Activated naive CD8-positive, alpha-beta T cell treated with anti-CD3 and anti-CD28 coated beads, Interleukin-2, amount 10 ng/mL, durations not matched to agents 7 days and 5 days (primary cell): ENCODE measurements at regions not wholly inside any gene's neighbourhood (a gene's known extent, or its start where the extent isn't known, plus 50 kb on each side); places are given as distances from the start of the nearest gene placed in this dataset.

Experiments
- ATAC-seq: fragments of 150-1000 bp; cut with Tn5 transposase; one replicate; pipeline ENCODE4 v1.10.0; 2021; ENCODE audit warnings: low read depth, moderate library complexity
- POLR2A ChIA-PET: fragments of 350-600 bp; sonication (Branson Sonifier 250); formaldehyde crosslinking; loops from one replicate; lab custom pipeline; 2021; ENCODE audit warnings: antibody characterized with exemption; lab: Charles Lee
- DNase-seq: peaks from one replicate; pipeline ENCODE4 v3.0.0; 2021
- H3K27ac Mint-ChIP-seq: one replicate; pipeline ENCODE4 v1.8.0; 2022; ENCODE audit warnings: mild to moderate bottlenecking, mixed read lengths
- H3K27me3 Mint-ChIP-seq: one replicate; pipeline ENCODE4 v1.8.0; 2022; ENCODE audit warnings: mild to moderate bottlenecking, moderate library complexity, mixed read lengths
- H3K36me3 Mint-ChIP-seq: one replicate; pipeline ENCODE4 v1.8.0; 2021; ENCODE audit warnings: mild to moderate bottlenecking, mixed read lengths
- H3K4me1 Mint-ChIP-seq: one replicate; pipeline ENCODE4 v1.8.0; 2021; ENCODE audit warnings: mixed read lengths
- H3K4me3 Mint-ChIP-seq: one replicate; pipeline ENCODE4 v1.8.0; 2022; ENCODE audit warnings: mild to moderate bottlenecking, moderate library complexity, mixed read lengths
- H3K9me3 Mint-ChIP-seq: one replicate; pipeline ENCODE4 v1.8.0; 2021; ENCODE audit warnings: mixed read lengths

DNA sequence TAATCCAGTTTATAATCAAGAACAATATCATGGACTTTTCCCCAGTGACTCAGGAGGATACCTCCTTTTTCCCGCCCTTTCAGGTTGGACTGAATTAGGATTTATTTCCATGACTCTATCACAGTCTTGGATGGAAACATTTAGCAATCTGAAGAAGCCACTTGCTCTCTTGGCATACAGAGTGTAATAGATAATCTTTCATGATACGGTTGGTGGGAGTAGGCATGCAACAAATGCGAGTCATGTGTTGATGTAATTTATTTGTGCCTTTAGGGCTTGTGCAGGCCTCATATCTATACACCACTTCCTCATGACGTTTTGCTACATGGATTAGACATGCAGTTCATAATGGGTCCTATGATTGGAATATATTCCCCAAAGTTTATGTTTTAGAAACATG is 54.2 kb upstream of the MCTP2 start:
- H3K27ac Mint-ChIP-seq: no peak overlapping the region
- no peaks in the 10 kb centered on the region for H3K27me3 Mint-ChIP-seq
- ATAC-seq (no peak), DNase-seq (no peak)
- peaks cover 8% of the 10 kb centered on the region for H3K9me3 Mint-ChIP-seq
- POLR2A ChIA-PET: no interaction called here
- peaks cover 18% of the 10 kb centered on the region for H3K4me1 Mint-ChIP-seq
- H3K4me3 Mint-ChIP-seq: no peak overlapping the region
- peaks cover 9% of the 10 kb centered on the region for H3K36me3 Mint-ChIP-seq

DNA sequence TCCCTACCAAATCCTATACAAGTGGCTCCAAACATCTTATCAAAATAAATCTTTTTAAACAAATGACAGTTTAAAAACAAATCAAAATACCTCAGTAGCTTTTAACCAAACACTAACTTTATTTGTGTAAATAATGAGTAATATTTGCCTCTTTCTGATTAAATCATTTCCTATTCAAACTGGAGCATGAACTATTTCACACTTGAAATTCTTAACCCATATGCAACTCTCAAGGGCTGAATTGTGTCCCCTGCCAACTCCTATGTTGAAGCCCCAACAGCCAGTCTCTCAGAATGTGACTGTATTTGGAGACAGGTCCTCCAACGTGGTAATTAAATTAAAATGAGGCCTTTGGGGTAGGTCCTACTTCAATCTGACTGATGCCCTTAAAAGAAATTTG is 55.9 kb upstream of the MCTP2 start:
- ATAC-seq: no peak
- no peak overlapping the region for H3K4me3 Mint-ChIP-seq
- peaks cover 10% of the 10 kb centered on the region for H3K9me3 Mint-ChIP-seq
- H3K27me3 Mint-ChIP-seq: peaks cover 2% of the 10 kb centered on the region
- peaks cover 18% of the 10 kb centered on the region for H3K4me1 Mint-ChIP-seq
- peaks cover 8% of the 10 kb centered on the region for H3K36me3 Mint-ChIP-seq
- no peak for DNase-seq
- POLR2A ChIA-PET: no interaction called here
- H3K27ac Mint-ChIP-seq: no peak overlapping the region

DNA sequence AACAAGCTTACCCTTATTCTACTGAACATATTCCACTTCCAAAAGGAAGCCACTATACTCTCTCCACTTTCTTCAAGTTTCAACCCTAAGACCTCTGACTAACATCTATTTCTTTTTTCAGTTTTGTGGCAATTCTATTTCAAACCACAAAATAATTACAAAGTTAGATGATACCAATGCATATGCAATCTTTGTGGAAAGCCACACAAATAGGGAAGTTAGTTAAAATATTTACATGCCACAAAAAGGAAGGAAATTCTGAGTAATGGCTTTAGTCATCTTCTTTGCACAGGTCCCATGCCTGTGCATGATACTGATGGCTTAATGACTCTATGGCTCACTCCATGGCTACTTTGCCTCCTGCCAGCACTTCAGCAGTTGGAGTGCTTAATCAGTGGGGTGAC is 57.0 kb upstream of the MCTP2 start:
- Mint-ChIP-seq H3K4me3 (no peak overlapping the region), H3K9me3 (peaks cover 10% of the 10 kb centered on the region), H3K27ac (no peak overlapping the region), H3K36me3 (peaks cover 8% of the 10 kb centered on the region), H3K27me3 (peaks cover 3% of the 10 kb centered on the region), H3K4me1 (peaks cover 18% of the 10 kb centered on the region)
- DNase-seq: no peak
- POLR2A ChIA-PET: no interaction called here
- ATAC-seq: peak; percentile 80

DNA sequence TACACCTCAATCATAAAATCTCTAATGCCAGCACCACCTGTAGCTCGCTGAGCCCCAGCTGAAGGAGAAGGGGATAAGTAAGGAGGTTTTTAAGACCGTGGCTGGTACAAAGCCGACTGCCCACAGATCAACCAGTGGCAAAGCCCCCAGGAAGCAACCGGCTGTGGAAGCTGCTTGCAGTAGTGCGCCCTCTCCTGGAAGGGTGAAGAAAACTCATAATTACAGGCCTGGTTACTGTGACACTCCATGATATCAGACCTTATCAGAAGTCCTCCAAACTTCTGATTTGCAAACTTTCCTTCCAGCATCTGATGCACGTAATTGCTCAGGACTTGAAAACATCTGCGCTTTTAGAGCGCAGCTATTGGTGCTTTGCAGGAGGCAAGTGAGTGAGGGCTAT is 63.1 kb upstream of the MCTP2 start:
- POLR2A ChIA-PET: interaction anchor here (0.7 kb wide), 1 partner anchor 218 kb away, joined by 3 read pairs; no protein-coding TSS in a partner anchor
- peaks cover 8% of the 10 kb centered on the region for H3K4me1 Mint-ChIP-seq
- H3K27ac Mint-ChIP-seq: no peak overlapping the region
- H3K4me3 Mint-ChIP-seq: no peak overlapping the region
- peaks cover 3% of the 10 kb centered on the region for H3K27me3 Mint-ChIP-seq
- DNase-seq (no peak), ATAC-seq (no peak)
- peaks cover 2% of the 10 kb centered on the region for H3K36me3 Mint-ChIP-seq
- H3K9me3 Mint-ChIP-seq: peaks cover 4% of the 10 kb centered on the region

DNA sequence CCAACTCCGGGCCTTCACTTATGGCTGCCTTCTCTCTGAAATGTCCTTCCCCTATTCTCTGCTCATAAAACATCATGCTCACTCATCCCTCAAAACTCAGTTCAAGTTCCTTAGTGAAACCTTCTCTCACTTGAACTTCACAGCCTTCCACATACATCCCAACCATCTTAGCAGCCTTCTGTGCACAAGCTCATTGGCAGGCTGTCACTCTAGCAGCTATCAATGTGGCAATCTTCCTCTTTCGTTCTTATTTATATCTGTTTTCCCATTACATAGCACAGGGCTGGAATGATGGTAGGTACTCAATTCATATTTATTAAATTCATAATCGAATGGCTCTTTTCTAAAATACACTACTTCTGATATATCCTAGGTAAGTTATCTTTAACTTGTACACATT is 66.4 kb upstream of the MCTP2 start:
- H3K4me1 Mint-ChIP-seq: peaks cover 5% of the 10 kb centered on the region
- ATAC-seq (no peak), DNase-seq (no peak)
- no peaks in the 10 kb centered on the region for H3K36me3 Mint-ChIP-seq
- H3K9me3 Mint-ChIP-seq: no peaks in the 10 kb centered on the region
- H3K27ac Mint-ChIP-seq: no peak overlapping the region
- no peak overlapping the region for H3K4me3 Mint-ChIP-seq
- H3K27me3 Mint-ChIP-seq: peaks cover 3% of the 10 kb centered on the region
- POLR2A ChIA-PET: interaction anchor here (1.0 kb wide), 1 partner anchor 159 kb away, joined by 4 read pairs; no protein-coding TSS in a partner anchor

GRCh38 chr15:94164202-94164807 is 67.1 kb upstream of the MCTP2 start:
- DNase-seq (peak; percentile 52), ATAC-seq (no peak)
- POLR2A ChIA-PET: interaction anchor here (1.2 to 1.9 kb wide), 2 partner anchors 66 to 160 kb away, joined by 4 to 7 read pairs; no protein-coding TSS in a partner anchor
- Mint-ChIP-seq H3K4me3 (no peak overlapping the region), H3K27ac (no peak overlapping the region), H3K27me3 (peaks cover 3% of the 10 kb centered on the region), H3K9me3 (no peaks in the 10 kb centered on the region), H3K36me3 (no peaks in the 10 kb centered on the region), H3K4me1 (peaks cover 5% of the 10 kb centered on the region)

DNA sequence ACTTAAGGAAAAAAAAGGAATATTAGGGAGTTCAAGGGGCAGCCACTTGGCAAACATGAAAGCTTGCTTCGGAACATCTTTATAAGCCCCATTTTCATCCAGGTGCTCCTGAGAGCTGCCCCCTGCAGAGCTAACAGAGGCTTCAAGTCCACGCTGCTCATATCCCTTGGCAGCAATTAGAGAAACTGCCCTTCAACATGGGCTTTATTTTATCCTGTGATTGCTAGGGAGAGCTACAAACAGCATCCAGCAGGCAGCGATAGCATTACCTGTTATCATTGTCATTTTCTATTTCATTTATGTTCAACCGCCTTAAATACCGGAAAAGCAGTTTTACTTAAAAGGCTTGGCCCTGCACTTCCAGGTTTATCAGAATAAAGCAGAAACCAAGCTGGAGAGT is 68.4 kb upstream of the MCTP2 start:
- ATAC-seq (no peak), DNase-seq (no peak)
- no peak overlapping the region for H3K4me3 Mint-ChIP-seq
- H3K4me1 Mint-ChIP-seq: peaks cover 5% of the 10 kb centered on the region
- POLR2A ChIA-PET: interaction anchor here (1.9 kb wide), 1 partner anchor 161 kb away, joined by 7 read pairs; no protein-coding TSS in a partner anchor
- no peak overlapping the region for H3K27ac Mint-ChIP-seq
- H3K27me3 Mint-ChIP-seq: peaks cover 5% of the 10 kb centered on the region
- H3K36me3 Mint-ChIP-seq: no peaks in the 10 kb centered on the region
- no peaks in the 10 kb centered on the region for H3K9me3 Mint-ChIP-seq

- Mint-ChIP-seq H3K9me3 (peaks cover 1% of the 10 kb centered on the region), H3K36me3 (no peaks in the 10 kb centered on the region), H3K4me3 (no peak overlapping the region), H3K27ac (no peak overlapping the region), H3K4me1 (peaks cover 1% of the 10 kb centered on the region), H3K27me3 (peaks cover 27% of the 10 kb centered on the region)
- DNase-seq (no peak), ATAC-seq (no peak)
- POLR2A ChIA-PET: no interaction called here
Observed at GRCh38 chr15:94154255-94154654, 77.1 kb upstream of the MCTP2 start.

DNA sequence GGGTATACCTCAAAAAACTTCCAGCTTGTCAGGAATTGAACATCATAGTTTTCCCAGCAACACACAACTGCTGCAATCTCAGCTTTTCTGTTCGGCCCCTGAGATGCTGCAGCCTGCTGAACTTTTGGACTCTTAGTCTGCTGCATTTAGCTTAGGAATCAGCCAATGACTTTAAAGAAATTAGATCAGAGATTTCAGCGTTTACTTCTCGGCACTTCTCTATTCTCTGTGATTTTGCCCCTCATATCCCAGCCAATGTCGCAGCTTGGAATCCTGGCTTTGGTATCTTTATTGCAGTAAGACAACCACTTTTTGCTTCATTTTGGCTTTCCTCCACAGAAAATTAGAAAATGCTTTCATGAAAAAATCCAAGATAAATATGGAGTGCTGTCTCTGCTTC is 86.3 kb upstream of the MCTP2 start:
- no peak for ATAC-seq
- Mint-ChIP-seq H3K9me3 (no peaks in the 10 kb centered on the region), H3K27me3 (peaks cover 12% of the 10 kb centered on the region)

DNA sequence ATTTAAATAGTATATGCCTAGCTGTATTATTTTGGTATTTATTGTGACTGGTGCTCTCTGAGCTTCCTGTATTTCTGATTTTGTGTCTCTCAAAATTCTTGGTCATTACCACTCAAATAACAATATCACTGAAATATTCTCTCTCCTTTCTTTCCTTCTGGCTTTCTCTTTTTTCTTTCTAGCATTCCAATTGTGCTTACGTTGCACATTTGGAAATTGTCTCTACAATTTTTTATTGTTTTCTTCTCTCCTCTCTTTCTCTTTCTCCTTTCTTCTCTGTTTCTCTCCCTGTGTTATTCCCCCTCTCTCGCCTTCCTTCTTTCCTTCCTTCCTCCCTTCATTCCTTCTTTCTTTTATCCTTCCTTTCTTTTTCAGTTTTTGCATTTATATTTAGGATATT is 89.6 kb upstream of the MCTP2 start:
- H3K9me3 Mint-ChIP-seq: no peaks in the 10 kb centered on the region
- POLR2A ChIA-PET: no interaction called here
- H3K27me3 Mint-ChIP-seq: peaks cover 22% of the 10 kb centered on the region
- no peak overlapping the region for H3K27ac Mint-ChIP-seq
- no peak overlapping the region for H3K4me3 Mint-ChIP-seq
- H3K4me1 Mint-ChIP-seq: no peaks in the 10 kb centered on the region
- H3K36me3 Mint-ChIP-seq: no peaks in the 10 kb centered on the region
- DNase-seq (no peak), ATAC-seq (no peak)

More for the DNA sequence above, 86.3 kb upstream of the MCTP2 start:
- no peaks in the 10 kb centered on the region for H3K36me3 Mint-ChIP-seq
- POLR2A ChIA-PET: no interaction called here
- H3K4me1 Mint-ChIP-seq: no peaks in the 10 kb centered on the region
- H3K4me3 Mint-ChIP-seq: no peak overlapping the region
- no peak overlapping the region for H3K27ac Mint-ChIP-seq
- DNase-seq: no peak

DNA sequence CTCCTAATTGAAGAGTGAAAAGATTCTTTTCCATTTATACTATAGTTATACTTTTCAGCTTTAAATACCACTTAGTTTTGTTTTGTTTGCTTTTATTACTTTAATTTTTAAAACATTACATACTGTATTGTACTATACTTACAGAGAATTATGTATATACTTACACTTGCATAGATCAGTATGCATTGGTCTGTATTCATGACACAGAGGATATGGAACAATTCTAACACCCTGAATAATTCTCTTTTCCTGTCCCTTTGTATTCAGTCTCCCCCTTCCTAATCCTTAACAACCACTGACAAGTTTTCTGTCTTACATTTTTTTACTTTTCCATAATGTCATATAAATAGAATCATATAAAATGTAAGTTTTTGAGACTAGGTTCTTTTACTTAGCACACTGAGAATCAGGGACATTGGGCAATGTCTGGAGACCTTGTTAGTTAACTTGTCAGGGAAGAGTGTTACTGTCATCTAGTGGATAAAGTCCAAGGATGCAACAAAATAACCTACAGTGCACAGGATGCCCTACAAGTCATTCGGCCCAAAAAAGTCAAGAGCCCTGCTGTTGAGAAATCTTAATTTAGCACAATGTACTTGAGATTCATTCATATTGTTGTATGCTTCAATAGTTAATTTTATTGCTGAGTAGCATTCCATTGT is 95.7 kb upstream of the MCTP2 start:
- H3K27ac Mint-ChIP-seq: no peak overlapping the region
- H3K36me3 Mint-ChIP-seq: no peaks in the 10 kb centered on the region
- no peak for ATAC-seq
- H3K4me1 Mint-ChIP-seq: no peaks in the 10 kb centered on the region
- H3K27me3 Mint-ChIP-seq: peaks cover 53% of the 10 kb centered on the region
- no peak for DNase-seq
- no peak overlapping the region for H3K4me3 Mint-ChIP-seq
- POLR2A ChIA-PET: no interaction called here
- H3K9me3 Mint-ChIP-seq: peaks cover 2% of the 10 kb centered on the region

GRCh38 chr15:94131875-94132274 is 99.5 kb upstream of the MCTP2 start:
- no peak overlapping the region for H3K4me3 Mint-ChIP-seq
- ATAC-seq: no peak
- POLR2A ChIA-PET: no interaction called here
- H3K27me3 Mint-ChIP-seq: peaks cover 48% of the 10 kb centered on the region
- H3K27ac Mint-ChIP-seq: no peak overlapping the region
- H3K36me3 Mint-ChIP-seq: no peaks in the 10 kb centered on the region
- no peak for DNase-seq
- peaks cover 2% of the 10 kb centered on the region for H3K9me3 Mint-ChIP-seq
- H3K4me1 Mint-ChIP-seq: no peaks in the 10 kb centered on the region

- Mint-ChIP-seq H3K9me3 (peaks cover 2% of the 10 kb centered on the region), H3K4me1 (no peaks in the 10 kb centered on the region), H3K4me3 (no peak overlapping the region), H3K36me3 (no peaks in the 10 kb centered on the region), H3K27ac (no peak overlapping the region), H3K27me3 (peaks cover 46% of the 10 kb centered on the region)
- POLR2A ChIA-PET: no interaction called here
- ATAC-seq (no peak), DNase-seq (no peak)
Observed at GRCh38 chr15:94130504-94130903, 100.9 kb upstream of the MCTP2 start.

GRCh38 chr15:94127006-94127405 is 104.4 kb upstream of the MCTP2 start:
- Mint-ChIP-seq H3K4me3 (no peak overlapping the region), H3K27me3 (peaks cover 24% of the 10 kb centered on the region), H3K36me3 (no peaks in the 10 kb centered on the region), H3K27ac (no peak overlapping the region), H3K4me1 (peaks cover 2% of the 10 kb centered on the region), H3K9me3 (no peaks in the 10 kb centered on the region)
- POLR2A ChIA-PET: no interaction called here
- ATAC-seq (no peak), DNase-seq (no peak)
